HCT116 (cell line): ENCODE measurements at regions not wholly inside any gene's neighbourhood (a gene's known extent, or its start where the extent isn't known, plus 50 kb on each side); places are given as distances from the start of the nearest gene placed in this dataset.

ENCODE experiments used
- ATAC-seq: fragments of 200-7000 bp; cut with Tn5 transposase; 2 replicates; pipeline ENCODE4 v1.9.1; 2020; ENCODE audit warnings: mild to moderate bottlenecking, moderate library complexity
- BruUV-seq: library from RNA; stranded (reverse); fragments of 400-500 nt; replicated peaks from 2 replicates; lab custom pipeline; 2021; lab: Mats Ljungman, UMichigan
- CTCF ChIA-PET: fragments of 300-600 bp; sonication (Branson Sonifier 250); formaldehyde crosslinking; loops from one replicate; lab custom pipeline; 2021; ENCODE audit warnings: antibody characterized with exemption; lab: Charles Lee
- POLR2A ChIA-PET: fragments of 300-600, 350-600 bp; sonication (Branson Sonifier 250); formaldehyde crosslinking; loops from one replicate; lab custom pipeline; 2021; ENCODE audit warnings: antibody characterized with exemption; lab: Charles Lee
- RAD21 ChIA-PET, 2 experiments: fragments of 300-600 bp; sonication (Branson Sonifier 250); formaldehyde crosslinking; loops; one replicate each; lab custom pipeline; 2023; ENCODE audit warnings: low total read pairs in 2 of 2; ENCODE audit not compliant: uncharacterized antibody in 2 of 2, unreplicated experiment in 2 of 2, low non-redundant PET in 1 of 2; lab: Charles Lee
- DNase-seq: peaks from one replicate; pipeline ENCODE4 v3.0.0-alpha.2; 2010; ENCODE audit warnings: low read depth, low spot score
- H2AFZ ChIP-seq: fragments of 200-600 bp; shearing (Covaris generic), sonication (generic); 2 replicates; pipeline ENCODE4 v1.6.1; 2017; ENCODE audit warnings: low read depth, mixed run types, mixed read lengths, antibody characterized with exemption, low read length; ENCODE audit not compliant: poor library complexity, severe bottlenecking
- H3K27ac ChIP-seq: 2 replicates; pipeline ENCODE4 v1.5.1; 2012; ENCODE audit warnings: low read depth, low read length
- H3K27me3 ChIP-seq: fragments of 200-600 bp; sonication (generic); 2 replicates; pipeline ENCODE4 v1.6.1; 2016; ENCODE audit warnings: mixed run types, low read length, mixed read lengths; ENCODE audit not compliant: insufficient read depth
- H3K36me3 ChIP-seq, 2 experiments: fragments of 200-500 bp in 1 of 2; fragments of 200-600 bp in 1 of 2; sonication (Bioruptor generic) in 1 of 2; sonication (generic) in 1 of 2; 2 replicates each; pipeline versions ENCODE4 v1.5.1 to v1.6.1; 2014 to 2016; ENCODE audit warnings: low read length in 2 of 2, inconsistent platforms in 1 of 2, mixed read lengths in 1 of 2, mixed run types in 1 of 2; ENCODE audit not compliant: insufficient read depth in 2 of 2, control insufficient read depth in 1 of 2
- H3K4me1 ChIP-seq, 2 experiments: fragments of 200-600 bp in 1 of 2; sonication (generic) in 1 of 2; 2 replicates each; pipeline versions ENCODE4 v1.5.1 to v1.6.1; 2012 to 2017; ENCODE audit warnings: low read length in 2 of 2, inconsistent platforms in 1 of 2, mild to moderate bottlenecking in 1 of 2, mixed read lengths in 1 of 2, mixed run types in 1 of 2, moderate library complexity in 1 of 2; ENCODE audit not compliant: insufficient read depth in 2 of 2, control insufficient read depth in 1 of 2
- H3K4me2 ChIP-seq: fragments of 200-600 bp; sonication (generic); 2 replicates; pipeline ENCODE4 v1.6.1; 2017; ENCODE audit warnings: mixed run types, low read length, mixed read lengths
- H3K4me3 ChIP-seq, 2 experiments: fragments of 200-600 bp in 1 of 2; sonication (generic) in 1 of 2; replicated peaks in 1 of 2; 2 replicates each; pipeline ENCODE4 v1.5.1; 2011 to 2016; ENCODE audit warnings: low read length in 2 of 2, control low read depth in 1 of 2, low read depth in 1 of 2, mild to moderate bottlenecking in 1 of 2, mixed read lengths in 1 of 2, mixed run types in 1 of 2
- H3K79me2 ChIP-seq: fragments of 200-600 bp; sonication (generic); 2 replicates; pipeline ENCODE4 v1.6.1; 2017; ENCODE audit warnings: mild to moderate bottlenecking, mixed run types, low read length, moderate library complexity, mixed read lengths; ENCODE audit not compliant: insufficient read depth
- H3K9ac ChIP-seq: fragments of 200-600 bp; sonication (generic); 2 replicates; pipeline ENCODE4 v1.6.1; 2016; ENCODE audit warnings: low read length, mixed read lengths
- H3K9me2 ChIP-seq: fragments of 200-600 bp; sonication (generic), shearing (Covaris generic); 2 replicates; pipeline ENCODE4 v1.6.1; 2017; ENCODE audit warnings: mixed run types, mild to moderate bottlenecking, moderate library complexity; ENCODE audit not compliant: insufficient read depth
- H3K9me3 ChIP-seq, 2 experiments: fragments of 200-500 bp in 1 of 2; fragments of 200-600 bp in 1 of 2; sonication (Bioruptor generic) in 1 of 2; sonication (generic) in 1 of 2; 2 replicates each; pipeline ENCODE4 v1.6.1; 2014 to 2017; ENCODE audit warnings: low read length in 2 of 2, mixed read lengths in 2 of 2, inconsistent platforms in 1 of 2, low read depth in 1 of 2, mild to moderate bottlenecking in 1 of 2, mixed run types in 1 of 2, moderate library complexity in 1 of 2; ENCODE audit not compliant: control insufficient read depth in 1 of 2, insufficient read depth in 1 of 2
- H4K20me1 ChIP-seq: fragments of 200-600 bp; sonication (generic), shearing (Covaris generic); 2 replicates; pipeline ENCODE4 v1.6.1; 2017; ENCODE audit warnings: mixed run types, mild to moderate bottlenecking, moderate library complexity; ENCODE audit not compliant: insufficient read depth
- CBX3 ChIP-seq: IDR thresholded peaks from 2 replicates; pipeline ENCODE4 v1.6.1; 2012; ENCODE audit warnings: low read depth
- EGR1 ChIP-seq: IDR thresholded peaks from 2 replicates; pipeline ENCODE4 v1.6.1; 2012; ENCODE audit warnings: low read depth
- ELF1 ChIP-seq: IDR thresholded peaks from 2 replicates; pipeline ENCODE4 v1.6.1; 2012; ENCODE audit warnings: low read depth, borderline replicate concordance
- EZH2 ChIP-seq: fragments of 200-600 bp; sonication (generic); IDR thresholded peaks from 2 replicates; pipeline ENCODE4 v1.6.1; 2017; ENCODE audit warnings: antibody characterized with exemption, mixed run types
- EZH2phosphoT487 ChIP-seq: fragments of 200-600 bp; IDR thresholded peaks from 2 replicates; pipeline ENCODE4 v1.6.1; 2018; ENCODE audit warnings: antibody characterized with exemption, borderline replicate concordance
- FOSL1 ChIP-seq: IDR thresholded peaks from 2 replicates; pipeline ENCODE4 v1.6.1; 2012; ENCODE audit warnings: low read depth
- JUND ChIP-seq: IDR thresholded peaks from 2 replicates; pipeline ENCODE4 v1.6.1; 2012
- POLR2AphosphoS5 ChIP-seq: IDR thresholded peaks from 2 replicates; pipeline ENCODE4 v1.6.1; 2011; ENCODE audit warnings: mild to moderate bottlenecking, low read depth, low read length, moderate library complexity
- SIN3A ChIP-seq: IDR thresholded peaks from 2 replicates; pipeline ENCODE4 v1.6.1; 2012; ENCODE audit warnings: low read depth
- SP1 ChIP-seq: IDR thresholded peaks from 2 replicates; pipeline ENCODE4 v1.6.1; 2012; ENCODE audit warnings: low read depth
- SRF ChIP-seq: IDR thresholded peaks from 2 replicates; pipeline ENCODE4 v1.6.1; 2012; ENCODE audit warnings: low read depth
- TCF7L2 ChIP-seq: IDR thresholded peaks from 2 replicates; pipeline ENCODE4 v1.7.0; 2011; ENCODE audit warnings: borderline replicate concordance, inconsistent platforms; ENCODE audit not compliant: insufficient read depth, insufficient read length; ENCODE audit errors: extremely low read depth
- YY1 ChIP-seq: IDR thresholded peaks from 2 replicates; pipeline ENCODE4 v1.6.1; 2011; ENCODE audit warnings: low read length, low read depth, moderate library complexity, mild to moderate bottlenecking; ENCODE audit not compliant: insufficient replicate concordance; ENCODE audit errors: extremely low read depth
- intact Hi-C: fragments of 100-400 bp; cut with micrococcal nuclease; formaldehyde crosslinking; loops from 2 replicates; pipeline ENCODE4 v1.10.0; 2022
- TF ChIP-seq, protein P1 (sequence below): IDR thresholded peaks from 2 replicates; pipeline ENCODE4 v1.6.1; 2012; ENCODE audit warnings: low read depth
- TF ChIP-seq, protein P2 (sequence below): IDR thresholded peaks from 2 replicates; pipeline ENCODE4 v1.6.1; 2011; ENCODE audit warnings: mild to moderate bottlenecking, low read length, moderate library complexity; ENCODE audit not compliant: insufficient replicate concordance; ENCODE audit errors: extremely low read depth
- TF ChIP-seq, protein P3 (sequence below): IDR thresholded peaks from 2 replicates; pipeline ENCODE4 v1.6.1; 2012
- TF ChIP-seq, protein P4 (sequence below): IDR thresholded peaks from 2 replicates; pipeline ENCODE4 v1.6.1; 2012
- TF ChIP-seq, protein P5 (sequence below), 3 experiments: fragments of 200-600 bp in 1 of 3; sonication (generic) in 1 of 3; IDR thresholded peaks in 2 of 3; conservative IDR thresholded peaks in 1 of 3; 2 replicates each; pipeline ENCODE4 v1.5.1; 2012 to 2017; ENCODE audit warnings: low read depth in 2 of 3, low read length in 2 of 3, antibody characterized with exemption in 1 of 3, borderline replicate concordance in 1 of 3, control low read depth in 1 of 3, mild to moderate bottlenecking in 1 of 3, mixed read lengths in 1 of 3, mixed run types in 1 of 3, moderate library complexity in 1 of 3; ENCODE audit not compliant: insufficient read depth in 1 of 3

DNA sequence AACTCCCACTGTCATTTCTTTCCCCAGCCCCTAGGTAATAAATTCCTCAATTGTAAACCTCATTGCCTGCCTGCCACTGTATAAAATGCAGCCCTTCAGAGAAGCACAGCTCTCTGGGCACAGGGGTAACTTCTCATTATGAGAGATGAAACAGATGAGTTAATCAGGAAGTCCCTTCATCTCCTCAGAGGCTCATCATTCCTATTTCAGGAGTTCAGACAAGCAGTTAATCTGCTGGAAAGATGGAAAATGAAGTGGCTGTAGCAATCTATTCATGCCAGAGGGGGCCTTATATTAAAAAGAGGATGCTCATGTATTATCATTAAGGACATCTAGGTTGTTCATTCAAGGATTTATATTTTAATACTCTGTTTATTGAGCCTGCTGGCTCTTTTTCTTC lies 519.5 kb upstream of the LMCD1 start:
- no peak for TF ChIP-seq CBX3
- no peak for TF ChIP-seq SRF
- TF ChIP-seq POLR2AphosphoS5, result no peak
- no peak for TF ChIP-seq SIN3A
- TF ChIP-seq EGR1, result no peak
- no peak for TF ChIP-seq EZH2phosphoT487
- no peak for TF ChIP-seq JUND
- no peak for TF ChIP-seq YY1
- TF ChIP-seq, protein P1, sequence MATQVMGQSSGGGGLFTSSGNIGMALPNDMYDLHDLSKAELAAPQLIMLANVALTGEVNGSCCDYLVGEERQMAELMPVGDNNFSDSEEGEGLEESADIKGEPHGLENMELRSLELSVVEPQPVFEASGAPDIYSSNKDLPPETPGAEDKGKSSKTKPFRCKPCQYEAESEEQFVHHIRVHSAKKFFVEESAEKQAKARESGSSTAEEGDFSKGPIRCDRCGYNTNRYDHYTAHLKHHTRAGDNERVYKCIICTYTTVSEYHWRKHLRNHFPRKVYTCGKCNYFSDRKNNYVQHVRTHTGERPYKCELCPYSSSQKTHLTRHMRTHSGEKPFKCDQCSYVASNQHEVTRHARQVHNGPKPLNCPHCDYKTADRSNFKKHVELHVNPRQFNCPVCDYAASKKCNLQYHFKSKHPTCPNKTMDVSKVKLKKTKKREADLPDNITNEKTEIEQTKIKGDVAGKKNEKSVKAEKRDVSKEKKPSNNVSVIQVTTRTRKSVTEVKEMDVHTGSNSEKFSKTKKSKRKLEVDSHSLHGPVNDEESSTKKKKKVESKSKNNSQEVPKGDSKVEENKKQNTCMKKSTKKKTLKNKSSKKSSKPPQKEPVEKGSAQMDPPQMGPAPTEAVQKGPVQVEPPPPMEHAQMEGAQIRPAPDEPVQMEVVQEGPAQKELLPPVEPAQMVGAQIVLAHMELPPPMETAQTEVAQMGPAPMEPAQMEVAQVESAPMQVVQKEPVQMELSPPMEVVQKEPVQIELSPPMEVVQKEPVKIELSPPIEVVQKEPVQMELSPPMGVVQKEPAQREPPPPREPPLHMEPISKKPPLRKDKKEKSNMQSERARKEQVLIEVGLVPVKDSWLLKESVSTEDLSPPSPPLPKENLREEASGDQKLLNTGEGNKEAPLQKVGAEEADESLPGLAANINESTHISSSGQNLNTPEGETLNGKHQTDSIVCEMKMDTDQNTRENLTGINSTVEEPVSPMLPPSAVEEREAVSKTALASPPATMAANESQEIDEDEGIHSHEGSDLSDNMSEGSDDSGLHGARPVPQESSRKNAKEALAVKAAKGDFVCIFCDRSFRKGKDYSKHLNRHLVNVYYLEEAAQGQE, result no peak
- TF ChIP-seq, protein P2, sequence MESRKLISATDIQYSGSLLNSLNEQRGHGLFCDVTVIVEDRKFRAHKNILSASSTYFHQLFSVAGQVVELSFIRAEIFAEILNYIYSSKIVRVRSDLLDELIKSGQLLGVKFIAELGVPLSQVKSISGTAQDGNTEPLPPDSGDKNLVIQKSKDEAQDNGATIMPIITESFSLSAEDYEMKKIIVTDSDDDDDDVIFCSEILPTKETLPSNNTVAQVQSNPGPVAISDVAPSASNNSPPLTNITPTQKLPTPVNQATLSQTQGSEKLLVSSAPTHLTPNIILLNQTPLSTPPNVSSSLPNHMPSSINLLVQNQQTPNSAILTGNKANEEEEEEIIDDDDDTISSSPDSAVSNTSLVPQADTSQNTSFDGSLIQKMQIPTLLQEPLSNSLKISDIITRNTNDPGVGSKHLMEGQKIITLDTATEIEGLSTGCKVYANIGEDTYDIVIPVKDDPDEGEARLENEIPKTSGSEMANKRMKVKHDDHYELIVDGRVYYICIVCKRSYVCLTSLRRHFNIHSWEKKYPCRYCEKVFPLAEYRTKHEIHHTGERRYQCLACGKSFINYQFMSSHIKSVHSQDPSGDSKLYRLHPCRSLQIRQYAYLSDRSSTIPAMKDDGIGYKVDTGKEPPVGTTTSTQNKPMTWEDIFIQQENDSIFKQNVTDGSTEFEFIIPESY, result no peak
- TF ChIP-seq, protein P3, sequence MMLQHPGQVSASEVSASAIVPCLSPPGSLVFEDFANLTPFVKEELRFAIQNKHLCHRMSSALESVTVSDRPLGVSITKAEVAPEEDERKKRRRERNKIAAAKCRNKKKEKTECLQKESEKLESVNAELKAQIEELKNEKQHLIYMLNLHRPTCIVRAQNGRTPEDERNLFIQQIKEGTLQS, result no peak
- TF ChIP-seq ELF1, result no peak
- TF ChIP-seq, protein P4, sequence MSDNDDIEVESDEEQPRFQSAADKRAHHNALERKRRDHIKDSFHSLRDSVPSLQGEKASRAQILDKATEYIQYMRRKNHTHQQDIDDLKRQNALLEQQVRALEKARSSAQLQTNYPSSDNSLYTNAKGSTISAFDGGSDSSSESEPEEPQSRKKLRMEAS, result no peak
- TF ChIP-seq, protein P5, sequence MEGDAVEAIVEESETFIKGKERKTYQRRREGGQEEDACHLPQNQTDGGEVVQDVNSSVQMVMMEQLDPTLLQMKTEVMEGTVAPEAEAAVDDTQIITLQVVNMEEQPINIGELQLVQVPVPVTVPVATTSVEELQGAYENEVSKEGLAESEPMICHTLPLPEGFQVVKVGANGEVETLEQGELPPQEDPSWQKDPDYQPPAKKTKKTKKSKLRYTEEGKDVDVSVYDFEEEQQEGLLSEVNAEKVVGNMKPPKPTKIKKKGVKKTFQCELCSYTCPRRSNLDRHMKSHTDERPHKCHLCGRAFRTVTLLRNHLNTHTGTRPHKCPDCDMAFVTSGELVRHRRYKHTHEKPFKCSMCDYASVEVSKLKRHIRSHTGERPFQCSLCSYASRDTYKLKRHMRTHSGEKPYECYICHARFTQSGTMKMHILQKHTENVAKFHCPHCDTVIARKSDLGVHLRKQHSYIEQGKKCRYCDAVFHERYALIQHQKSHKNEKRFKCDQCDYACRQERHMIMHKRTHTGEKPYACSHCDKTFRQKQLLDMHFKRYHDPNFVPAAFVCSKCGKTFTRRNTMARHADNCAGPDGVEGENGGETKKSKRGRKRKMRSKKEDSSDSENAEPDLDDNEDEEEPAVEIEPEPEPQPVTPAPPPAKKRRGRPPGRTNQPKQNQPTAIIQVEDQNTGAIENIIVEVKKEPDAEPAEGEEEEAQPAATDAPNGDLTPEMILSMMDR (IDR thresholded peaks at IDR 0.05 in 2 of 3, conservative IDR thresholded peaks at IDR 0.05 in 1 of 3; ENCODE audit: borderline replicate concordance in 1 of 3, insufficient read depth in 1 of 3, low read depth in 2 of 3, low read length in 2 of 3), result no peak
- no peak for TF ChIP-seq EZH2
- no peak for TF ChIP-seq FOSL1
- TF ChIP-seq SP1, result no peak
- TF ChIP-seq TCF7L2, result no peak
- no TSS peak for BruUV-seq
- no peak for DNase-seq

More for the DNA sequence above, 519.5 kb upstream of the LMCD1 start:
- H3K27me3 ChIP-seq, result no peaks in the 10 kb centered on the region
- H2AFZ ChIP-seq, result no peak overlapping the region
- ChIA-PET POLR2A (no interaction called here), CTCF (no interaction called here), RAD21 (no interaction called here)
- no peak overlapping the region for H3K4me3 ChIP-seq
- H3K9me3 ChIP-seq, result no peaks in the 10 kb centered on the region
- H3K79me2 ChIP-seq, result no peaks in the 10 kb centered on the region
- H3K4me2 ChIP-seq, result no peak overlapping the region
- no peaks in the 10 kb centered on the region for H4K20me1 ChIP-seq
- no peak overlapping the region for H3K9ac ChIP-seq
- H3K27ac ChIP-seq, result no peak overlapping the region
- no peaks in the 10 kb centered on the region for H3K36me3 ChIP-seq
- H3K4me1 ChIP-seq, result peaks cover 0 to 10% of the 10 kb centered on the region in 2 experiments; a peak in 2 of 4 replicates
- intact Hi-C loops, result no loop called here
- no peaks in the 10 kb centered on the region for H3K9me2 ChIP-seq
- no peak for ATAC-seq
